ENCODE measurements at regions not wholly inside any gene's neighbourhood (a gene's known extent, or its start where the extent isn't known, plus 50 kb on each side); places are given as distances from the start of the nearest gene placed in this dataset.
"Not testable (repeated sequence)": the region's sequence is repeated elsewhere in the genome, so short reads cannot be mapped to it uniquely, and the experiment has no call there.

DNA sequence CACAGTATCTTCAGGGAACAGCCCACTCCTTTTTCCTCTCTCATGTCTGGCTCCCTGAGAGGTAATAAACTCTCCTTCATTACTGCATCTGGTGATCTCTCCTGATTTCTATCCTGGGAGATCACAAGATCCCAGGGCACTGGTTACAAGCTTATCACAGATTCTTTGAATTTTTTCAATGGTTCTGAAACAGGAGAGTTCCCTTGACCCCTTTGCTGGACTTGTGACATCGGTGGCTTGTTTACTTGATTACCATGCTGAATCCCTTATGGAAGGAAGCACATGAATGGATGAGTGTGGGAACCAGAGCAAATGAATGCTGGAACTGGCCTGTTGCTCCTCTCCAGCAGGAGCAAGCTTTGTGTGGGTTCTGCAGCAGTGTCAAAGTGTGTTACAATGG lies 67.2 kb upstream of the HNMT start:
- no peaks in the 10 kb centered on the region for H3K9me3 ChIP-seq (ENCODE audit: low read depth, low read length)
- no peak overlapping the region for H3K9ac ChIP-seq (ENCODE audit: insufficient read length)
- H3K4me3 ChIP-seq, result no peak overlapping the region
- no peak overlapping the region for H3K27ac ChIP-seq
- no peaks in the 10 kb centered on the region for H3K36me3 ChIP-seq (ENCODE audit: insufficient read depth, low read length)
- DNase-seq (ENCODE audit: low read depth, low spot score), result no peak
- TF ChIP-seq FOXP2 (optimal IDR thresholded peaks at IDR 0.05; ENCODE audit: control extremely low read depth, extremely low read length, insufficient read depth), result no peak
- no peak for TF ChIP-seq POLR2AphosphoS5 (IDR thresholded peaks at IDR 0.05; ENCODE audit: borderline replicate concordance, low read depth, low read length)
- TF ChIP-seq EZH2 (IDR thresholded peaks at IDR 0.05), result no peak

DNA sequence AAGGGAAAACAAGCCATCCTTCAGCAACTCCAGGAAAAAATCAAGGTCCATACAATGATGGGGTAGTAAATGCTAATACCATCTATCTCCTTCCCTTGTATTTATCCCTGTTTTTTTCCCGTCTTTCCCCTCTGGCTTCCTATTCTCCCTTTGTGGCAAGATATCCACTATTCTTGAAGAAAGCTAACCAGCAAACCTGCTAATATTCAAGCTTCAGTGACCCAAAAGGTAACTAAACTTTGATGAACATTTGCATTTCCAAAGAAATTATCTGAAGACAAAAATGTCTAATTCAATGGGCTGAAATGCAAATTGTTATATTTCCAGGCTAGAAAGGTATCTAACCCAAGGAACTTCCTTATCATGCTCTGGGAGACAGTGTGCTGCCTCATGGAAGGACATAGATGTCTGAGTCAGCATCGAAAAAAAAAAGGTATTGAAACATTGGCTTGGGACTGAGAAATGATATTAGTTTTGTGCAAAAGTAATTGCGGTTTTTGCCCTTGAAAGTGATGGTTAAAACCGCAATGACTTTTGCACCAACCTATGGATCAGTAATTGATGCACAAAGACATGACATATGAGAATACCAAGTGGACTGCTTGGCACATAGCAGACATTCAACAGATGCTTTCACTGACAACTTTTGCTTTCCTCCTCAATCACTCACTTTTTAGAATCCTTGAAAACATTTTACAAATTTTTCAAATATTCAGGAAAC lies 63.7 kb upstream of the HNMT start:
- Histone ChIP-seq H3K27ac (no peak overlapping the region), H3K36me3 (ENCODE audit: insufficient read depth, low read length) (no peaks in the 10 kb centered on the region), H3K4me3 (no peak overlapping the region), H3K9ac (ENCODE audit: insufficient read length) (no peak overlapping the region), H3K9me3 (ENCODE audit: low read depth, low read length) (no peaks in the 10 kb centered on the region)
- no peak for DNase-seq (ENCODE audit: low read depth, low spot score)
- no peak for TF ChIP-seq EZH2 (IDR thresholded peaks at IDR 0.05)

DNA sequence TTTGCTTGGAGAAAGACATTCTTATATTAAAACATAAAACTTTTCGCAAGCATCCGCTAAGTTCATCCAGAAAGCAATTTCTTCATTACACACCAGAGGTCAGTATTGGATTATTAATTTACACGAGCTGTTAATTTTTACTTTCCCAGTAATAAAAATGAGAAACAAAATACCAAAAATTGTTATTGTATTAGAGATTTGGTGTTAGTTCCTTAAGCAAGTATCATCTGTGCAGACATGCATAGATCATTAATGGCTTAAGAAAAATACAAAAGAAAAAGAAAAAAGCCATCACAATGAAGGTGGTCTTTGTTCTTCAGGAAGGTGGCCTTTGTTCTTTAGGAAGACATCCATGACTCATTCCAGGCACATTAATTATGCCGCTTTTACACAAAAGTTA lies 53.6 kb upstream of the HNMT start:
- H3K27ac ChIP-seq, result no peak overlapping the region
- no peak overlapping the region for H3K9ac ChIP-seq (ENCODE audit: insufficient read length)
- no peaks in the 10 kb centered on the region for H3K9me3 ChIP-seq (ENCODE audit: low read depth, low read length)
- TF ChIP-seq POLR2AphosphoS5 (IDR thresholded peaks at IDR 0.05; ENCODE audit: borderline replicate concordance, low read depth, low read length), result no peak
- no peak for TF ChIP-seq EZH2 (IDR thresholded peaks at IDR 0.05)
- TF ChIP-seq FOXP2 (optimal IDR thresholded peaks at IDR 0.05; ENCODE audit: control extremely low read depth, extremely low read length, insufficient read depth), result no peak
- H3K4me3 ChIP-seq, result no peak overlapping the region
- no peak for DNase-seq (ENCODE audit: low read depth, low spot score)
- H3K36me3 ChIP-seq (ENCODE audit: insufficient read depth, low read length), result no peaks in the 10 kb centered on the region

DNA sequence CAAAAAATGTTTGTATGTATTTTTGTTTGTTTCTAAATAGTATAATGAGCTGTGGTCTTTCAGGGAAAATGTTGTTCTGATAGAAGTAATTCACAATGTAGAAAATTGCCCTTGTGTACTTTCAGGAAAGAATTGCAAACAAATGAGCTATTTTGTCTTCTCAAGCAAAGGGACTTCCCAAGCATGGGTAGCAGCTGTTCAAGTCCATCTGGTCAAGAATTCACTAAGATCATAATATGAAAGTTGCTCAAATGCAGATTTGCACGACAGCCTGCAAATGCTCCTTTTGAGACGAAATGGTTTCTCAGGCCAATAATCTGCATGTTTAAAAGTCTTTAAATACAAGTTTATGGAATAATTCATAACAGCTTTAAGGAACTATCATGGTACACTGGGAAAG lies 51.9 kb upstream of the HNMT start:
- Histone ChIP-seq H3K27ac (no peak overlapping the region), H3K9me3 (ENCODE audit: low read depth, low read length) (no peaks in the 10 kb centered on the region), H3K9ac (ENCODE audit: insufficient read length) (no peak overlapping the region), H3K36me3 (ENCODE audit: insufficient read depth, low read length) (no peaks in the 10 kb centered on the region), H3K4me3 (no peak overlapping the region)
- TF ChIP-seq EZH2 (IDR thresholded peaks at IDR 0.05) (no peak), FOXP2 (optimal IDR thresholded peaks at IDR 0.05; ENCODE audit: control extremely low read depth, extremely low read length, insufficient read depth) (no peak), POLR2AphosphoS5 (IDR thresholded peaks at IDR 0.05; ENCODE audit: borderline replicate concordance, low read depth, low read length) (no peak)
- no peak for DNase-seq (ENCODE audit: low read depth, low spot score)

DNA sequence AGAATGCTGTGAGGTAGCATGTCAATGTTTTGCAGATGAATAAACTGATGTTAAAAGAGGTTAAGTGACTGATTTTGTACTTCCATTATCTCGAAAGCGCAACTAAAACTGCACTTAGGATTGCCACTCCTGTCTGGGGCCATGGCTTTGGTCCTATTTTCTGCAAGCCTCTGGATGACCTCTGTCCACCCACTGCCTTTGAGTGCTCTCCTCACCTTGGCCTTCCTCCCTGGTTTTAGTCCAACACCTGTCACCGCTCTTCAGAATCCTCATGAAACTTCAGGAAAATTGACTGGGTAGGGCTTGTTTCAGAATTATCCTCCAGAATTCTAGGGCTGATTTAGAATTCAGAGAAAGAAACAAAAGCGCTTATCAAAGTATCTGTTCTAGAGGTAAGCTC lies 51.1 kb upstream of the HNMT start:
- TF ChIP-seq EZH2 (IDR thresholded peaks at IDR 0.05) (no peak), POLR2AphosphoS5 (IDR thresholded peaks at IDR 0.05; ENCODE audit: borderline replicate concordance, low read depth, low read length) (no peak), FOXP2 (optimal IDR thresholded peaks at IDR 0.05; ENCODE audit: control extremely low read depth, extremely low read length, insufficient read depth) (no peak)
- DNase-seq (ENCODE audit: low read depth, low spot score), result no peak
- Histone ChIP-seq H3K9ac (ENCODE audit: insufficient read length) (no peak overlapping the region), H3K36me3 (ENCODE audit: insufficient read depth, low read length) (no peaks in the 10 kb centered on the region), H3K4me3 (no peak overlapping the region), H3K9me3 (ENCODE audit: low read depth, low read length) (no peaks in the 10 kb centered on the region), H3K27ac (no peak overlapping the region)

DNA sequence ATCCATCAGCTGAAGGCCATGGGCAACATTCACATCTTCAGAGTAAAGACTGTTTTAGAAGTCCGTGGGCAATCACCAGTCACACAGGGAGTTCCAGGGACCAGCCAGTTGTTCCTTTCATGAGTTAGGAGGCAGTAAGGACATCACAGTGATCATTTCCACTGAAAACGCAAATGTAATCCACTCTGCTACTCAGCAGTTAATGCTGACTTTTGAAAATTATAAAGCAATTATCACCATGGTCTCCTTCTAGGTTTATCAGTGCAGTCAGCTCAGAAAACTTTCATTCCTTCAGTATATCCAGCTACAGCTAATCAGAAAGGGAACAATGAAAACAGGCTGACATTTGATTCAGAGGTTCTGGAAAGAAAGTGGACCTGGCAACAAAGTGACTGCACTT lies 50.6 kb upstream of the HNMT start:
- not testable (repeated sequence) for H3K9ac ChIP-seq (ENCODE audit: insufficient read length); H3K36me3 ChIP-seq (ENCODE audit: insufficient read depth, low read length); H3K27ac ChIP-seq; H3K9me3 ChIP-seq (ENCODE audit: low read depth, low read length); H3K4me3 ChIP-seq; DNase-seq (ENCODE audit: low read depth, low spot score)

Data from SK-N-MC (cell line).